HepG2 (cell line): ENCODE measurements at regions not wholly inside any gene's neighbourhood (a gene's known extent, or its start where the extent isn't known, plus 50 kb on each side); places are given as distances from the start of the nearest gene placed in this dataset.

Experiments used
- ELF4 ChIP-seq: sonication (generic); formaldehyde crosslinking; IDR thresholded peaks from 2 replicates; pipeline ENCODE4 v1.5.0; 2020; ENCODE audit warnings: missing genetic modification reagents, mild to moderate bottlenecking, moderate library complexity, borderline replicate concordance
- ESRRA ChIP-seq: sonication (generic); formaldehyde crosslinking; IDR thresholded peaks from 2 replicates; pipeline ENCODE4 v1.5.1; 2020; ENCODE audit warnings: mild to moderate bottlenecking, low read depth, missing genetic modification reagents
- MAFK ChIP-seq, 2 experiments: IDR thresholded peaks in 1 of 2; conservative IDR thresholded peaks in 1 of 2; 2 replicates each; pipeline ENCODE4 v1.6.1; 2011; ENCODE audit warnings: improper control_type of control experiment in 2 of 2, low read length in 2 of 2
- POLR2A ChIP-seq, 2 experiments: IDR thresholded peaks; 2 replicates each; pipeline ENCODE4 v1.6.1; 2011; ENCODE audit warnings: low read depth in 2 of 2, low read length in 2 of 2, mild to moderate bottlenecking in 1 of 2, moderate library complexity in 1 of 2; ENCODE audit not compliant: insufficient read depth in 1 of 2
- ZMYM2 ChIP-seq: sonication (generic); formaldehyde crosslinking; IDR thresholded peaks from 2 replicates; pipeline ENCODE4 v1.8.0; 2022; ENCODE audit warnings: mild to moderate bottlenecking, missing genetic modification reagents
- ZNF335 ChIP-seq: sonication (generic); formaldehyde crosslinking; IDR thresholded peaks from 2 replicates; pipeline ENCODE4 v1.4.0; 2020; ENCODE audit warnings: missing genetic modification reagents
- ZNF558 ChIP-seq: sonication (generic); formaldehyde crosslinking; IDR thresholded peaks from 2 replicates; pipeline ENCODE4 v1.9.0; 2022; ENCODE audit warnings: mild to moderate bottlenecking, missing genetic modification reagents, borderline replicate concordance
- TF ChIP-seq, protein P1 (sequence below): sonication (generic); formaldehyde crosslinking; IDR thresholded peaks from 2 replicates; pipeline ENCODE4 v1.5.0; 2020; ENCODE audit warnings: mild to moderate bottlenecking, missing genetic modification reagents, moderate library complexity
- TF ChIP-seq, protein P2 (sequence below): sonication (generic); formaldehyde crosslinking; IDR thresholded peaks from 2 replicates; pipeline ENCODE4 v1.5.0; 2020; ENCODE audit warnings: missing genetic modification reagents

DNA sequence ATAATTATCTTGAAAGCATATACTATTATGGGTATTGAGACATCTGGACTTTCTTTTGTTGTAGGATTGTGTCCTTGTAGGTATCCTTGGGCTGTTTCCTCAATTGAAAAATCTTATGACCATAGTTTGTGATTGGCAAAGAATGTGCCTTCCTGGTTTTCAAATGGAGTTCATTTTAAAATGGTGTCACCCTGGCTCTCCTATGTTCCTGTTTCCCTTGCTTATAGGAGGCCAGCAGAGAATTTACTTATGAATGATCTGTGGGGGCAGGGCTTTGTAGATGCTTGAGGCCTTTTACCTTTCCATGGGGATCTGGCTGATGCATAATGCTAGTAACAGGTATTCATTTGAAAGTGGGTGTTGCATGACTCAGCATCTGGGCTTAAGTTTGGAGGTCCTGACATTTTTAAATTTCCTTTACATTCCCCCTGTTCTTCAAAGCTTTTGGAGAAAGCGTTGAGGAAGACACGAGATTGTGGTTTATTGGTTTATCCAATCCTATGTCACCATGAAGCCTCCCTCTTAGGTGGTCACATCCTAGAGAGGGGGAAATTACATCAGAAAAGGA, 135.0 kb upstream of the PROKR2 start:
- no peak for TF ChIP-seq ESRRA (CRISPR knock-in tag)
- TF ChIP-seq ZMYM2 (CRISPR knock-in tag) = no peak
- TF ChIP-seq, protein P1, sequence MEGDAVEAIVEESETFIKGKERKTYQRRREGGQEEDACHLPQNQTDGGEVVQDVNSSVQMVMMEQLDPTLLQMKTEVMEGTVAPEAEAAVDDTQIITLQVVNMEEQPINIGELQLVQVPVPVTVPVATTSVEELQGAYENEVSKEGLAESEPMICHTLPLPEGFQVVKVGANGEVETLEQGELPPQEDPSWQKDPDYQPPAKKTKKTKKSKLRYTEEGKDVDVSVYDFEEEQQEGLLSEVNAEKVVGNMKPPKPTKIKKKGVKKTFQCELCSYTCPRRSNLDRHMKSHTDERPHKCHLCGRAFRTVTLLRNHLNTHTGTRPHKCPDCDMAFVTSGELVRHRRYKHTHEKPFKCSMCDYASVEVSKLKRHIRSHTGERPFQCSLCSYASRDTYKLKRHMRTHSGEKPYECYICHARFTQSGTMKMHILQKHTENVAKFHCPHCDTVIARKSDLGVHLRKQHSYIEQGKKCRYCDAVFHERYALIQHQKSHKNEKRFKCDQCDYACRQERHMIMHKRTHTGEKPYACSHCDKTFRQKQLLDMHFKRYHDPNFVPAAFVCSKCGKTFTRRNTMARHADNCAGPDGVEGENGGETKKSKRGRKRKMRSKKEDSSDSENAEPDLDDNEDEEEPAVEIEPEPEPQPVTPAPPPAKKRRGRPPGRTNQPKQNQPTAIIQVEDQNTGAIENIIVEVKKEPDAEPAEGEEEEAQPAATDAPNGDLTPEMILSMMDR (CRISPR knock-in tag) = no peak
- no peak for TF ChIP-seq POLR2A (IDR thresholded peaks at IDR 0.05; ENCODE audit: insufficient read depth in 1 of 2, low read depth in 2 of 2, low read length in 2 of 2)
- TF ChIP-seq MAFK (conservative IDR thresholded peaks at IDR 0.05 in 1 of 2, IDR thresholded peaks at IDR 0.05 in 1 of 2; ENCODE audit: low read length in 2 of 2) = 0 out of 4 replicates have a peak, but pooled peaks of 1 of the 2 experiments have one; percentile 6
- TF ChIP-seq ELF4 (CRISPR knock-in tag) = no peak
- no peak for TF ChIP-seq ZNF335 (CRISPR knock-in tag)
- no peak for TF ChIP-seq ZNF558 (CRISPR knock-in tag)
- TF ChIP-seq, protein P2, sequence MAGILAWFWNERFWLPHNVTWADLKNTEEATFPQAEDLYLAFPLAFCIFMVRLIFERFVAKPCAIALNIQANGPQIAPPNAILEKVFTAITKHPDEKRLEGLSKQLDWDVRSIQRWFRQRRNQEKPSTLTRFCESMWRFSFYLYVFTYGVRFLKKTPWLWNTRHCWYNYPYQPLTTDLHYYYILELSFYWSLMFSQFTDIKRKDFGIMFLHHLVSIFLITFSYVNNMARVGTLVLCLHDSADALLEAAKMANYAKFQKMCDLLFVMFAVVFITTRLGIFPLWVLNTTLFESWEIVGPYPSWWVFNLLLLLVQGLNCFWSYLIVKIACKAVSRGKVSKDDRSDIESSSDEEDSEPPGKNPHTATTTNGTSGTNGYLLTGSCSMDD (CRISPR knock-in tag) = no peak
